HL-60 (cell line): ENCODE measurements at regions not wholly inside any gene's neighbourhood (a gene's known extent, or its start where the extent isn't known, plus 50 kb on each side); places are given as distances from the start of the nearest gene placed in this dataset.
A peak's percentile ranks its signal among the peaks of the same experiment; 100 is the strongest.

Experiments
- DNase-seq, 2 experiments: peaks; one replicate each; pipeline ENCODE4 v3.0.0-alpha.2; 2010 to 2020; ENCODE audit warnings: low read depth in 1 of 2, low spot score in 1 of 2
- H3K27ac ChIP-seq: fragments of 250-450 bp; sonication (Bioruptor Pico); replicated peaks from 2 replicates; pipeline ENCODE4 v1.5.1; 2020; ENCODE audit warnings: mild to moderate bottlenecking, moderate library complexity
- H3K27me3 ChIP-seq: fragments of 250-450 bp; sonication (Bioruptor Pico); 2 replicates; pipeline ENCODE4 v1.5.1; 2021; ENCODE audit warnings: mild to moderate bottlenecking, moderate library complexity; ENCODE audit not compliant: insufficient read depth, poor library complexity, severe bottlenecking
- H3K4me3 ChIP-seq: replicated peaks from 2 replicates; pipeline ENCODE4 v1.5.1; 2011; ENCODE audit warnings: mild to moderate bottlenecking, control low read depth, low read length; ENCODE audit not compliant: insufficient read depth
- GABPA ChIP-seq: IDR thresholded peaks from 2 replicates; pipeline ENCODE4 v1.6.1; 2012; ENCODE audit warnings: low read depth
- POLR2AphosphoS5 ChIP-seq: IDR thresholded peaks from 2 replicates; pipeline ENCODE4 v1.6.1; 2012; ENCODE audit warnings: low read depth
- SPI1 ChIP-seq: IDR thresholded peaks from 2 replicates; pipeline ENCODE4 v1.6.1; 2012; ENCODE audit warnings: low read depth, mild to moderate bottlenecking, borderline replicate concordance
- TF ChIP-seq, protein P1 (sequence below): IDR thresholded peaks from one replicate; pipeline ENCODE4 v1.5.1; 2011; ENCODE audit warnings: low read length, control low read depth, inconsistent platforms; ENCODE audit not compliant: insufficient read depth
- TF ChIP-seq, protein P2 (sequence below): IDR thresholded peaks from 2 replicates; pipeline ENCODE4 v1.6.1; 2012; ENCODE audit warnings: low read depth; ENCODE audit not compliant: insufficient replicate concordance

DNA sequence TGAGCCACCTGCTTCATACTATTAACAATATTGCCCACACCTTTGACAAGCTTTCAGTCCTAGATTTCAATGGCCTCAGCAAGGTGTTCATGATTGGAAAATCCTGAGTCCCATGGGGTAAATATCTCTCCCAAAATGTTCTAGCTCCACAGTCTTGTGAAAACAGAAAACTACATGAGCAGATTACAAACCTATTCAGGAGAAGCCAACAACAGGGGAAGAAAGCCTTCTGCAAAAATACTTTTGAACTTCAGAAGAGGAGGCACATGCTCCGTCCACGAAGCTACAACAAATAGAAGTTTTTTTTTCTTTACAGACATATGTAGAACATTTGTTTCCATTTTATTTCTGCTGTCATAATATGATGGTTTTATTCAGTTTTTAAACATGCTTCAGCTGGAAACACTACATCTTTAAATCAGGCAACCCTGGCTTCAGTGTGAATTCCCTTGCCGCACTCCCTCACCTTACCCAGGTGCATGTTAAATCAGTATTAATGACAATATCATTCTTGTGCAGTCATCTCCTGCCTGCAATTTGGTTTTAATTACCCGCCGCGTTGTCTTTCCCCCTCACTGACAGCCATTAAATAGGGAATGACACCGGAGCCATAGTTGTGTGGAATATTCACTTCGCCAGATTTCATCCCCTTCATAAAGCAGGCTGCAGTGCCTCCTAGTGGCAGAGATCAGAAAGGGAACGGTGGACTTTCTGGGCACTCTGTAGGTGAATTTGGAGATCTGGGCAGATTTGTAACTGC lies 725.5 kb upstream of the ARRDC4 start:
- Histone ChIP-seq H3K27ac (peak overlapping the region; percentile 73), H3K27me3 (no peaks in the 10 kb centered on the region), H3K4me3 (peak overlapping the region; percentile 22; the same call in 1 of the 2 replicates)
- TF ChIP-seq, protein P1, sequence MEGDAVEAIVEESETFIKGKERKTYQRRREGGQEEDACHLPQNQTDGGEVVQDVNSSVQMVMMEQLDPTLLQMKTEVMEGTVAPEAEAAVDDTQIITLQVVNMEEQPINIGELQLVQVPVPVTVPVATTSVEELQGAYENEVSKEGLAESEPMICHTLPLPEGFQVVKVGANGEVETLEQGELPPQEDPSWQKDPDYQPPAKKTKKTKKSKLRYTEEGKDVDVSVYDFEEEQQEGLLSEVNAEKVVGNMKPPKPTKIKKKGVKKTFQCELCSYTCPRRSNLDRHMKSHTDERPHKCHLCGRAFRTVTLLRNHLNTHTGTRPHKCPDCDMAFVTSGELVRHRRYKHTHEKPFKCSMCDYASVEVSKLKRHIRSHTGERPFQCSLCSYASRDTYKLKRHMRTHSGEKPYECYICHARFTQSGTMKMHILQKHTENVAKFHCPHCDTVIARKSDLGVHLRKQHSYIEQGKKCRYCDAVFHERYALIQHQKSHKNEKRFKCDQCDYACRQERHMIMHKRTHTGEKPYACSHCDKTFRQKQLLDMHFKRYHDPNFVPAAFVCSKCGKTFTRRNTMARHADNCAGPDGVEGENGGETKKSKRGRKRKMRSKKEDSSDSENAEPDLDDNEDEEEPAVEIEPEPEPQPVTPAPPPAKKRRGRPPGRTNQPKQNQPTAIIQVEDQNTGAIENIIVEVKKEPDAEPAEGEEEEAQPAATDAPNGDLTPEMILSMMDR, result peak; percentile 65
- no peak for TF ChIP-seq POLR2AphosphoS5
- DNase-seq, result peak; percentile 13 to 58

DNA sequence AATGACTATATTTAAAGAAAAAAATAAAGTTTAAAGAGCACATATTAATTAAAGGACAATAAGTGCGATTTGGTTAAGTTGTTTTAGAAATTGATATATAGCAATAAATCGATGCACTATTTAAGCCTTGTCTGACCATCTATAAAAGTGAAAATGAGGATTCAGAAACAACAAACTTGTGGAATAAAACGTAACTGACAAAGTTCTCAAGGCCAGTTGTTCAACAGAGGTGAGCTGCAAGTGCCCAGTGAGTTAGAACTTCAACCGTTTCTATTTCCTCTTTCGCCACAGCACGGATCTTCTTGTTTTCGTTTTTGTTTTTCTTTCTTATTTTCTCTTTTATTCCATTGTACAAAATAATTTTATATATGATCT lies 724.9 kb upstream of the ARRDC4 start:
- TF ChIP-seq GABPA (no peak), SPI1 (no peak), POLR2AphosphoS5 (no peak)
- TF ChIP-seq, protein P1, result no peak
- TF ChIP-seq, protein P2, sequence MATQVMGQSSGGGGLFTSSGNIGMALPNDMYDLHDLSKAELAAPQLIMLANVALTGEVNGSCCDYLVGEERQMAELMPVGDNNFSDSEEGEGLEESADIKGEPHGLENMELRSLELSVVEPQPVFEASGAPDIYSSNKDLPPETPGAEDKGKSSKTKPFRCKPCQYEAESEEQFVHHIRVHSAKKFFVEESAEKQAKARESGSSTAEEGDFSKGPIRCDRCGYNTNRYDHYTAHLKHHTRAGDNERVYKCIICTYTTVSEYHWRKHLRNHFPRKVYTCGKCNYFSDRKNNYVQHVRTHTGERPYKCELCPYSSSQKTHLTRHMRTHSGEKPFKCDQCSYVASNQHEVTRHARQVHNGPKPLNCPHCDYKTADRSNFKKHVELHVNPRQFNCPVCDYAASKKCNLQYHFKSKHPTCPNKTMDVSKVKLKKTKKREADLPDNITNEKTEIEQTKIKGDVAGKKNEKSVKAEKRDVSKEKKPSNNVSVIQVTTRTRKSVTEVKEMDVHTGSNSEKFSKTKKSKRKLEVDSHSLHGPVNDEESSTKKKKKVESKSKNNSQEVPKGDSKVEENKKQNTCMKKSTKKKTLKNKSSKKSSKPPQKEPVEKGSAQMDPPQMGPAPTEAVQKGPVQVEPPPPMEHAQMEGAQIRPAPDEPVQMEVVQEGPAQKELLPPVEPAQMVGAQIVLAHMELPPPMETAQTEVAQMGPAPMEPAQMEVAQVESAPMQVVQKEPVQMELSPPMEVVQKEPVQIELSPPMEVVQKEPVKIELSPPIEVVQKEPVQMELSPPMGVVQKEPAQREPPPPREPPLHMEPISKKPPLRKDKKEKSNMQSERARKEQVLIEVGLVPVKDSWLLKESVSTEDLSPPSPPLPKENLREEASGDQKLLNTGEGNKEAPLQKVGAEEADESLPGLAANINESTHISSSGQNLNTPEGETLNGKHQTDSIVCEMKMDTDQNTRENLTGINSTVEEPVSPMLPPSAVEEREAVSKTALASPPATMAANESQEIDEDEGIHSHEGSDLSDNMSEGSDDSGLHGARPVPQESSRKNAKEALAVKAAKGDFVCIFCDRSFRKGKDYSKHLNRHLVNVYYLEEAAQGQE, result no peak
- peak in 1 of 2 experiments; percentile 14 for DNase-seq
- Histone ChIP-seq H3K27ac (peak overlapping the region; percentile 73), H3K4me3 (peak overlapping the region; percentile 22; the same call in 1 of the 2 replicates), H3K27me3 (no peaks in the 10 kb centered on the region)

DNA sequence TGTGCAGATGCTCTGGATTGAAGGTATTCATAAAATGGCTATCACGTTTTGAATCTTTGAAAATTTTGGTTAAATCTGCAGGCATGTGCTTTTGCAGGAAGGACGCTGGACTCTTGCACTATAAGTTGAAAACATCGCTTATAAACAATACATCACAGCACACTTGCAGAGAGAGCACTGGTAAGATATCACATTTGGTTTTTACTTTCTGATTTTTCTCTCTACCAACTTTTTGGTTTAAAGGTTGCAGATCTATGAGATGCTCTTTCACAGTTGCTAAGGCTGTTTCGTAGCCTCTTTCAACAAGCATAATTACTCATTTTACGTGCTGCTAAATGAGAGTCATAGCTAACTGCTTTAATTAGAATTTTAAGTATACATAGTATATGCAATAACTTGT lies 724.4 kb upstream of the ARRDC4 start:
- no peak for TF ChIP-seq POLR2AphosphoS5
- TF ChIP-seq SPI1, result no peak
- TF ChIP-seq, protein P2, result no peak
- no peak overlapping the region for H3K4me3 ChIP-seq

DNA sequence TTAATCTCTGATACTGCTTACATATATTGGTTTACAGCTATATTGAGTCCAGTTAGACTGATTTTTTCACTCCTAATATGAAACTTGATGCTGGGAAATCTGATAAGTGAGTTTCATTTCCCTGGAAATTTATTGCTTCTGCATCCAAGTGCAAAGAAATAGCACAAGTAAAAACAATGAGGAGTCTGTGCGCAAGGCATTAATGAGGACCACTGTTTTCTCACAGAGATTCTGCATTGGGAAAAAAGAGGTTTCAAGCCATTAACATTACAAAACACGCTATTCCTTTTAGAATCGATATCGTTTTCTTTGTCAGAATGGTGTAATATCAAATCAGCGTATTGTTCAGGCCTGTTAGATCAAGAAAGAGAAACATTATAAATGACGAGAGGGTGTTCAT lies 723.3 kb upstream of the ARRDC4 start:
- Histone ChIP-seq H3K27ac (no peak overlapping the region), H3K4me3 (no peak overlapping the region), H3K27me3 (no peaks in the 10 kb centered on the region)
- TF ChIP-seq GABPA (no peak), SPI1 (no peak), POLR2AphosphoS5 (no peak)
- TF ChIP-seq, protein P2, result no peak
- DNase-seq, result no peak

More for the DNA sequence above, 724.4 kb upstream of the ARRDC4 start:
- no peaks in the 10 kb centered on the region for H3K27me3 ChIP-seq
- peak overlapping the region; percentile 73 for H3K27ac ChIP-seq
- no peak for DNase-seq
